ENCODE measurements at regions not wholly inside any gene's neighbourhood (a gene's known extent, or its start where the extent isn't known, plus 50 kb on each side); places are given as distances from the start of the nearest gene placed in this dataset.

- TF ChIP-seq CTCF (IDR thresholded peaks at IDR 0.05 in 2 of 3, conservative IDR thresholded peaks at IDR 0.05 in 1 of 3; ENCODE audit: borderline replicate concordance in 1 of 3, insufficient read depth in 1 of 3, low read depth in 2 of 3, low read length in 2 of 3) (no peak), JUND (IDR thresholded peaks at IDR 0.05) (no peak), EZH2 (IDR thresholded peaks at IDR 0.05) (no peak), SP1 (IDR thresholded peaks at IDR 0.05; ENCODE audit: low read depth) (no peak), RAD21 (IDR thresholded peaks at IDR 0.05; ENCODE audit: low read depth) (no peak), ELF1 (IDR thresholded peaks at IDR 0.05; ENCODE audit: borderline replicate concordance, low read depth) (no peak), ZBTB33 (IDR thresholded peaks at IDR 0.05; ENCODE audit: extremely low read depth, insufficient replicate concordance, low read length) (no peak)
Observed at GRCh38 chr2:183991968-183992367, 606.4 kb upstream of the ZNF804A start.
